RWPE1 (cell line): ENCODE measurements at regions not wholly inside any gene's neighbourhood (a gene's known extent, or its start where the extent isn't known, plus 50 kb on each side); places are given as distances from the start of the nearest gene placed in this dataset.

Experiments
- CTCF ChIA-PET: fragments of 350-600 bp; sonication (Branson Sonifier 250); formaldehyde crosslinking; extraction: SDS; loops from one replicate; lab custom pipeline; 2021; lab: Yijun Ruan, JAX
- POLR2A ChIA-PET: fragments of 400-600 bp; formaldehyde crosslinking; extraction: SDS; loops from one replicate; lab custom pipeline; 2020; ENCODE audit warnings: antibody characterized with exemption; ENCODE audit not compliant: low non-redundant PET; lab: Yijun Ruan, JAX
- DNase-seq: peaks from one replicate; pipeline ENCODE4 v3.0.0; 2012; ENCODE audit warnings: low spot score
- H3K27ac ChIP-seq: fragments of 450-650 bp; 2 replicates; pipeline ENCODE4 v1.5.1; 2017
- TF ChIP-seq, protein P1 (sequence below): fragments of 450-650 bp; conservative IDR thresholded peaks from 2 replicates; pipeline ENCODE4 v1.5.1; 2017; ENCODE audit warnings: low read depth, mild to moderate bottlenecking

DNA sequence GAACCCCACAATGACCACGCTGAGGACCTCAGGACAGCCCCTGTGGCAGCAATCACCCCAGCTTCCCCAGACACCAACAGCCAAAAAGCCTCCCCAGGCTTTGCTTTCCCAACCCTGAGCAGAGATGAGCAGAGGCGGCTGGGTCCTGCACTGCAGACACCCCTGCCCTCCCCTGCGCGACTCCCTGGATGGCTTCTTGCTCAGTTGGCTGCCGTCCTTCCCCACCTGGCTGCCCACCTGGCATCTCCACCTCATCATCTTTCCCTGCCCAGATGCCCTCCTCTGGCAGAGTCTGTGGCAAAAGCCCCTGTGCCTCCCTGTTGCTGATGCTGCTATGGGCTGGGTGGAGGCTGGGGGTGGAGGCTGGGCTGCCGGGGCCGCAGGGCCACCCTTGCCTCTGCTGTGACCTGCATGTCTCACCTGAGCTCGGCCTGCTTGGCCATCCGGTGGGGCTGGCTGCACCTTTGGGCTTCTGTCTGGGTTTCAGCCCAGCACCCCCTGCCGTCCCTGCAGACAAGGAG lies 567.7 kb downstream of the TCERG1L start:
- no peak overlapping the region for H3K27ac ChIP-seq
- DNase-seq: no peak
- TF ChIP-seq, protein P1, sequence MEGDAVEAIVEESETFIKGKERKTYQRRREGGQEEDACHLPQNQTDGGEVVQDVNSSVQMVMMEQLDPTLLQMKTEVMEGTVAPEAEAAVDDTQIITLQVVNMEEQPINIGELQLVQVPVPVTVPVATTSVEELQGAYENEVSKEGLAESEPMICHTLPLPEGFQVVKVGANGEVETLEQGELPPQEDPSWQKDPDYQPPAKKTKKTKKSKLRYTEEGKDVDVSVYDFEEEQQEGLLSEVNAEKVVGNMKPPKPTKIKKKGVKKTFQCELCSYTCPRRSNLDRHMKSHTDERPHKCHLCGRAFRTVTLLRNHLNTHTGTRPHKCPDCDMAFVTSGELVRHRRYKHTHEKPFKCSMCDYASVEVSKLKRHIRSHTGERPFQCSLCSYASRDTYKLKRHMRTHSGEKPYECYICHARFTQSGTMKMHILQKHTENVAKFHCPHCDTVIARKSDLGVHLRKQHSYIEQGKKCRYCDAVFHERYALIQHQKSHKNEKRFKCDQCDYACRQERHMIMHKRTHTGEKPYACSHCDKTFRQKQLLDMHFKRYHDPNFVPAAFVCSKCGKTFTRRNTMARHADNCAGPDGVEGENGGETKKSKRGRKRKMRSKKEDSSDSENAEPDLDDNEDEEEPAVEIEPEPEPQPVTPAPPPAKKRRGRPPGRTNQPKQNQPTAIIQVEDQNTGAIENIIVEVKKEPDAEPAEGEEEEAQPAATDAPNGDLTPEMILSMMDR: no peak
- POLR2A ChIA-PET: no interaction called here
- CTCF ChIA-PET: no interaction called here

DNA sequence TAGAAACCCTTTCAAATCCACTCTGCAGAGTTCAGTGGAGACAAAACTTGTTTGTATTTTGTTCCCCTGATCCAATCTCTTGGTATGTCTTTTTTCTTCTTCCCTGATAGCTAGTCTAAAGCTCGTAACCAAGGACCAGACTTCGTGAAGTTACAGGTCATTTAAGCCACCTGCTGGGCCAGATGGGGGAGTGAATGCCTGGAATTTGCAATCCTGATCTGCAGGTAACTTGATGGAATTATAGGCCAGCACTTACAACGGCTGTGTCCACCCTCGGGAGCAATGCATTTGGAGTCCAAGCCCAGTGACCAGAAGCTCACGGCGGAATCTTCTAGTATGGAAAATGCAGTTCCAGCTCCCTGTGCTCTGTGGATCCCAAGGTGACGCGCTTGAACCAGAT lies 566.9 kb downstream of the TCERG1L start:
- DNase-seq: no peak
- no peak overlapping the region for H3K27ac ChIP-seq
- TF ChIP-seq, protein P1: no peak
- ChIA-PET CTCF (no interaction called here), POLR2A (no interaction called here)

GRCh38 chr10:130745251-130745650 lies 566.3 kb downstream of the TCERG1L start:
- CTCF ChIA-PET: no interaction called here
- no peak overlapping the region for H3K27ac ChIP-seq
- DNase-seq: no peak
- TF ChIP-seq, protein P1: no peak
- POLR2A ChIA-PET: no interaction called here

- POLR2A ChIA-PET: no interaction called here
- no peak overlapping the region for H3K27ac ChIP-seq
- CTCF ChIA-PET: no interaction called here
- TF ChIP-seq, protein P1: no peak
- DNase-seq: no peak
Measured at GRCh38 chr10:130745821-130746220, 565.7 kb downstream of the TCERG1L start.

- H3K27ac ChIP-seq: no peak overlapping the region
- DNase-seq: no peak
- POLR2A ChIA-PET: no interaction called here
- TF ChIP-seq, protein P1: no peak
- CTCF ChIA-PET: interaction anchor here (0.6 kb wide), 1 partner anchor 604 kb away, joined by 3 read pairs; no protein-coding TSS in a partner anchor
Measured at GRCh38 chr10:130746311-130746710, 565.2 kb downstream of the TCERG1L start.

DNA sequence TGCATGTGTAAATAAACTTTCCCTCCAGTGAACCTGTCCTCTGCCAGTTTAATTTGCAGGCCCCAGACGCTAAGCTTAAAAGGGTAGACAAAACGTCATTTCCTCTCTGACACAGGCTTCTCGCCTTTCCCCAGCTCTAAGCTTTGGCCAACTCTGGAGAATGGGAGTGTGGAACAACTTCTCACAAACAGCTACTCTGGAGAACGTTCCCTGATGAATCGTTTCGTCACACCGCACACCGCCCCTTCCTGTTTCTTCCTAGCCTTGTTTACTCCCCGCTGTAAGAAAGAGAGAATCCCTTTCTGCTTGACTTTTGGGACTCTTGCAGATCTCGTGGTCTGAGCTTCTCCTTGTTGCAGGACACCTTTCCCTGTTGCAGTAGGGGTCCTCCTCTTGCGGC lies 564.2 kb downstream of the TCERG1L start:
- no peak for DNase-seq
- TF ChIP-seq, protein P1: no peak
- ChIA-PET POLR2A (no interaction called here), CTCF (no interaction called here)
- H3K27ac ChIP-seq: no peak overlapping the region
